HG03103 (cell line): ENCODE measurements at regions not wholly inside any gene's neighbourhood (a gene's known extent, or its start where the extent isn't known, plus 50 kb on each side); places are given as distances from the start of the nearest gene placed in this dataset.

ENCODE experiments used
- ATAC-seq: cut with Tn5 transposase; IDR thresholded peaks from one replicate; pipeline ENCODE4 v1.9.1; 2021; ENCODE audit warnings: low read depth; ENCODE audit not compliant: unreplicated experiment

- ATAC-seq, result no peak
These were observed 85.6 kb downstream of the SOX9 start for GRCh38 chr17:72206376-72206775.

- ATAC-seq, result no peak
These were observed 88.0 kb downstream of the SOX9 start for GRCh38 chr17:72208832-72209231.

- ATAC-seq, result no peak
These were observed 91.2 kb downstream of the SOX9 start for GRCh38 chr17:72212041-72212440.

GRCh38 chr17:72215490-72215889 is 94.7 kb downstream of the SOX9 start:
- ATAC-seq, result no peak

GRCh38 chr17:72215928-72216327 is 95.1 kb downstream of the SOX9 start:
- no peak for ATAC-seq

GRCh38 chr17:72219137-72219823 is 98.5 kb downstream of the SOX9 start:
- no peak for ATAC-seq

GRCh38 chr17:72219824-72220493 is 99.1 kb downstream of the SOX9 start:
- ATAC-seq, result no peak

GRCh38 chr17:72222661-72223380 is 102.0 kb downstream of the SOX9 start:
- ATAC-seq, result no peak

GRCh38 chr17:72223866-72224291 is 103.1 kb downstream of the SOX9 start:
- no peak for ATAC-seq

- ATAC-seq, result no peak
These were observed 105.5 kb downstream of the SOX9 start for GRCh38 chr17:72226322-72226721.

GRCh38 chr17:72233986-72234385 is 113.2 kb downstream of the SOX9 start:
- ATAC-seq, result no peak

- ATAC-seq, result no peak
These were observed 114.2 kb downstream of the SOX9 start for GRCh38 chr17:72234985-72235384.

GRCh38 chr17:72236980-72237633 is 116.3 kb downstream of the SOX9 start:
- ATAC-seq, result no peak

- no peak for ATAC-seq
These were observed 117.4 kb downstream of the SOX9 start for GRCh38 chr17:72238157-72238673.

- no peak for ATAC-seq
These were observed 118.7 kb downstream of the SOX9 start for GRCh38 chr17:72239548-72239947.

- ATAC-seq, result no peak
These were observed 119.5 kb downstream of the SOX9 start for GRCh38 chr17:72240333-72240732.

- no peak for ATAC-seq
These were observed 123.7 kb downstream of the SOX9 start for GRCh38 chr17:72244494-72244893.

- ATAC-seq, result no peak
These were observed 124.1 kb downstream of the SOX9 start for GRCh38 chr17:72244956-72245355.

GRCh38 chr17:72249441-72249840 is 128.6 kb downstream of the SOX9 start:
- ATAC-seq, result no peak

GRCh38 chr17:72250206-72250605 is 129.4 kb downstream of the SOX9 start:
- no peak for ATAC-seq

GRCh38 chr17:72253597-72253996 is 132.8 kb downstream of the SOX9 start:
- no peak for ATAC-seq
